Gastroesophageal sphincter (tissue), 4 donors: ENCODE measurements at regions not wholly inside any gene's neighbourhood (a gene's known extent, or its start where the extent isn't known, plus 50 kb on each side); places are given as distances from the start of the nearest gene placed in this dataset.

Experiments
- ATAC-seq: fragments of 150-250 bp; one replicate; pipeline ENCODE4 v1.9.1; 2016; ENCODE audit warnings: mild to moderate bottlenecking, moderate library complexity
- H3K27ac ChIP-seq, 4 donors: fragments of 200-600 bp; sonication (generic) in 3 of 4; 1 replicate in 3 of 4; 2 replicates in 1 of 4; pipeline ENCODE4 v1.5.1; 2016 to 2019
- H3K27me3 ChIP-seq: fragments of 200-600 bp; sonication (generic); one replicate; pipeline ENCODE4 v1.5.1; 2019
- H3K36me3 ChIP-seq, 2 donors: fragments of 200-600 bp; sonication (generic); one replicate each; pipeline ENCODE4 v1.5.1; 2019; ENCODE audit warnings: control low read depth in 1 of 2
- H3K4me1 ChIP-seq, 3 donors: fragments of 200-600 bp; sonication (generic); 1 replicate in 2 of 3; 2 replicates in 1 of 3; pipeline ENCODE4 v1.5.1; 2016 to 2019; ENCODE audit warnings: control low read depth in 2 of 3
- H3K4me3 ChIP-seq, 2 donors: fragments of 200-600 bp; sonication (generic); one replicate each; pipeline ENCODE4 v1.5.1; 2019; ENCODE audit warnings: mild to moderate bottlenecking in 1 of 2, moderate library complexity in 1 of 2
- H3K9me3 ChIP-seq, 3 donors: fragments of 200-600 bp; sonication (generic); one replicate each; pipeline ENCODE4 v1.5.1; 2017 to 2019; ENCODE audit warnings: control low read depth in 2 of 3
- EP300 ChIP-seq: sonication (generic); formaldehyde crosslinking; IDR thresholded peaks from one replicate; pipeline ENCODE4 v1.6.1; 2017; ENCODE audit warnings: antibody characterized with exemption, mild to moderate bottlenecking
- POLR2A ChIP-seq, 2 donors: fragments of 450-650 bp; IDR thresholded peaks; one replicate each; pipeline ENCODE4 v1.6.1; 2017; ENCODE audit warnings: antibody characterized with exemption in 2 of 2, mild to moderate bottlenecking in 2 of 2, moderate library complexity in 1 of 2
- POLR2AphosphoS5 ChIP-seq: sonication (generic); formaldehyde crosslinking; IDR thresholded peaks from one replicate; pipeline ENCODE4 v1.6.1; 2017; ENCODE audit warnings: antibody characterized with exemption
- WGBS, 2 donors: methylation state at CpG; one replicate each; pipeline ENCODE4 v1.1.5; 2018; ENCODE audit warnings: low coverage in 1 of 2; 5-methylcytosine and 5-hydroxymethylcytosine counted together
- TF ChIP-seq, protein P1 (sequence below), 4 experiments: fragments of 200-600 bp in 2 of 4; fragments of 450-650 bp in 2 of 4; sonication (generic) in 1 of 4; IDR thresholded peaks; one replicate each; pipeline ENCODE4 v1.5.1; 2017 to 2019; ENCODE audit warnings: antibody characterized with exemption in 4 of 4, mild to moderate bottlenecking in 2 of 4, moderate library complexity in 2 of 4

DNA sequence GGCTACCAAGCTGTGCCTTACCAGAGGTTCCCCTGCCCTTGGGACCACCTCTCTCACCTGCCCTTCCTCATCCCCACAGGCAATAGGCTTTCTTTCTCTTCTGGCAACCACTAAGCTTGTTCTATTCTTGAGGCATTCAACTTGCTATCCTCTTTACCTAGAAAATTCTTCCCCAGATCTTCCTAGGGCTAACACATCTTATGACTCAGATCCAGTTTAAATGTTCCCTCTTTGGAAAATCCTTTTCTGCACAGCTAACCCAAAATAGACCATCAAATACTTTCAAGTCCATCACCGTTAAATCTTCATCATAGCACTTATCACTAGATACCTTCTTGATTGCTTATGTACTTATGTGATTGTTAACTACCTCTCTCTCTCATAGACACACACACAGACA is 93.7 kb downstream of the ENC1 start:
- Histone ChIP-seq H3K36me3 (no peaks in the 10 kb centered on the region), H3K27ac (no peak overlapping the region), H3K27me3 (no peaks in the 10 kb centered on the region), H3K4me1 (peaks cover 0 to 15% (median 0%) of the 10 kb centered on the region in 3 donors), H3K9me3 (no peaks in the 10 kb centered on the region), H3K4me3 (no peak overlapping the region)
- WGBS, 2 donors, result 61 to 100% methylated on average over 1 of the region's 1 CpG
- ATAC-seq, result no peak
- TF ChIP-seq POLR2AphosphoS5, result no peak
- TF ChIP-seq EP300, result no peak
- TF ChIP-seq, protein P1, sequence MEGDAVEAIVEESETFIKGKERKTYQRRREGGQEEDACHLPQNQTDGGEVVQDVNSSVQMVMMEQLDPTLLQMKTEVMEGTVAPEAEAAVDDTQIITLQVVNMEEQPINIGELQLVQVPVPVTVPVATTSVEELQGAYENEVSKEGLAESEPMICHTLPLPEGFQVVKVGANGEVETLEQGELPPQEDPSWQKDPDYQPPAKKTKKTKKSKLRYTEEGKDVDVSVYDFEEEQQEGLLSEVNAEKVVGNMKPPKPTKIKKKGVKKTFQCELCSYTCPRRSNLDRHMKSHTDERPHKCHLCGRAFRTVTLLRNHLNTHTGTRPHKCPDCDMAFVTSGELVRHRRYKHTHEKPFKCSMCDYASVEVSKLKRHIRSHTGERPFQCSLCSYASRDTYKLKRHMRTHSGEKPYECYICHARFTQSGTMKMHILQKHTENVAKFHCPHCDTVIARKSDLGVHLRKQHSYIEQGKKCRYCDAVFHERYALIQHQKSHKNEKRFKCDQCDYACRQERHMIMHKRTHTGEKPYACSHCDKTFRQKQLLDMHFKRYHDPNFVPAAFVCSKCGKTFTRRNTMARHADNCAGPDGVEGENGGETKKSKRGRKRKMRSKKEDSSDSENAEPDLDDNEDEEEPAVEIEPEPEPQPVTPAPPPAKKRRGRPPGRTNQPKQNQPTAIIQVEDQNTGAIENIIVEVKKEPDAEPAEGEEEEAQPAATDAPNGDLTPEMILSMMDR (IDR thresholded peaks at IDR 0.05), result no peak
- no peak for TF ChIP-seq POLR2A (IDR thresholded peaks at IDR 0.05)

- ATAC-seq, result no peak
- Histone ChIP-seq H3K9me3 (no peaks in the 10 kb centered on the region), H3K4me3 (no peak overlapping the region), H3K4me1 (peaks cover 0 to 29% (median 0%) of the 10 kb centered on the region in 3 donors), H3K36me3 (no peaks in the 10 kb centered on the region), H3K27ac (no peak overlapping the region), H3K27me3 (no peaks in the 10 kb centered on the region)
- TF ChIP-seq POLR2AphosphoS5 (no peak), POLR2A (IDR thresholded peaks at IDR 0.05) (no peak), EP300 (no peak)
- TF ChIP-seq, protein P1 (IDR thresholded peaks at IDR 0.05), result no peak
- WGBS, 2 donors, result 90 to 100% methylated on average over 2 of the region's 2 CpGs
Measured at GRCh38 chr5:74544811-74545210, 95.7 kb downstream of the ENC1 start.

DNA sequence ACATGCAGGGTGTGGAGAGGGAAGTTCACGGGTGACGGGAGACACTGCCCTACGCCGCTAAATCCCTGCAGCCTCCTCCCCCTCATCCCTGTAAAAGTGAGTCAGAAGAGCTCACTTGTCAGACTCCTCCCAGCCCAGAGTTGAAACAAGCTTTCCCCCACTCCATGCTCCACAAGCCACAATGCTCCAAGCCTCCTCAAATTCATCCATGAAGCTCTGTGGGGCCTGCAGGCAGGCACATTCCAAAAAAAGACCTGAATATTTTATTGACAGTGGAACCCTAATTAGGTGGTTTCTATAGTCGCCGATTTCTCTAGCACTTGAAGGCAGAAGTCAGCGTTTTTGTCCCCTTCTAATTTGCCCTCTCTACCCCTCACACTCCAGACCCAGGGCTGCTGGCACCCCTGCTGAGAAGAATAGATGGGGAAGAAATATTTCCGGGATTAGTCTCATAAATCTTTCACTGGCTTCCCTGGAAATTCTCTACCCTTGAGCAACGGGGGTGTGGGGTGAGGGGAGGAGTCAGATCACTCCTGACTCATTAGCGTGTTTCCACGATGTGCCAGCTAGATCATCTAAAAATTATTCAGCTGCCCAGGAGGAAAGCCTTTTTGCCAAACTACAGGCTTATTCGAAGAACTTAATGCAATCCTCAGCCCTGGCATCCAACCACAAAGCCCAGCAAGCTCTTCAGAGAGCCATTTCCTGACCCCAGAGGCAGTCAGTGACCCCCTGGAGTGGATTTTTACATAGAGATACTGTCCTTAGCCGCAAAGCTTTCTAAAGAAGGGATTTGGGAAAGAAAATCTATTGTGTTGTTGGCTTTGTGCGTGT is 97.1 kb downstream of the ENC1 start:
- TF ChIP-seq, protein P1 (IDR thresholded peaks at IDR 0.05), result no peak
- TF ChIP-seq EP300 (no peak), POLR2A (IDR thresholded peaks at IDR 0.05) (no peak), POLR2AphosphoS5 (peak; percentile 77)
- no peak for ATAC-seq
- H3K4me1 ChIP-seq, result peaks cover 0 to 33% (median 0%) of the 10 kb centered on the region in 3 donors
- H3K36me3 ChIP-seq, result no peaks in the 10 kb centered on the region
- H3K9me3 ChIP-seq, result no peaks in the 10 kb centered on the region
- WGBS, 2 donors, result 34 to 42% methylated on average over 11 to 12 of the region's 14 CpGs
- no peak overlapping the region for H3K4me3 ChIP-seq
- no peaks in the 10 kb centered on the region for H3K27me3 ChIP-seq
- peak overlapping the region in 2 of 4 donors; percentile 27 to 47 for H3K27ac ChIP-seq

DNA sequence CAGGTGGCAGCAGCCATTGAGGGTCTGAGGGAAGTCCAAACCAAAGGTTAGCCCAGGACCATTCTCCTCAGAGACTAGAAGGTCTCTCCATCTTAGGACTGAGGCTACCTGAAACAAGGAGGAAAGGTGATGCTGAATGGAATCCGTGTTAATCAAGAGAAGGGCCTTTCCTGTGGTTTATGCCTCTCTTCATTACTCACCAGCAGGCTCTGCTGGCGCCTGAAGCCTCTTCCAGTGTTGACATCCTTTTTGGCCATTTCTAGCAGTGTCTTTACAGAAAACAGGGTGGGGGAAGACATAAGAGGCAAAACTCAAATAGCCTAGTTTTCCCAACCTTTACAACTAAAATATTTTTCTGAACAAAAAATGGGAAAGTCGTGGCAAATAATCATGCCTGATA is 98.0 kb downstream of the ENC1 start:
- no peak overlapping the region for H3K27ac ChIP-seq
- ATAC-seq, result no peak
- H3K4me3 ChIP-seq, result no peak overlapping the region
- H3K4me1 ChIP-seq, result peaks cover 0 to 42% (median 0%) of the 10 kb centered on the region in 3 donors
- TF ChIP-seq, protein P1 (IDR thresholded peaks at IDR 0.05), result no peak
- TF ChIP-seq POLR2A (IDR thresholded peaks at IDR 0.05) (no peak), EP300 (no peak), POLR2AphosphoS5 (no peak)
- H3K27me3 ChIP-seq, result no peaks in the 10 kb centered on the region
- no peaks in the 10 kb centered on the region for H3K36me3 ChIP-seq
- 78 to 100% methylated on average over 2 of the region's 3 CpGs for WGBS, 2 donors
- no peaks in the 10 kb centered on the region for H3K9me3 ChIP-seq

- Histone ChIP-seq H3K4me1 (peaks cover 0 to 50% (median 0%) of the 10 kb centered on the region in 3 donors), H3K9me3 (no peaks in the 10 kb centered on the region), H3K36me3 (no peaks in the 10 kb centered on the region), H3K4me3 (no peak overlapping the region), H3K27ac (no peak overlapping the region), H3K27me3 (no peaks in the 10 kb centered on the region)
- TF ChIP-seq POLR2AphosphoS5 (no peak), POLR2A (IDR thresholded peaks at IDR 0.05) (no peak), EP300 (no peak)
- TF ChIP-seq, protein P1 (IDR thresholded peaks at IDR 0.05), result no peak
- 27 to 30% methylated on average over 1 of the region's 1 CpG for WGBS, 2 donors
- ATAC-seq, result no peak
Measured at GRCh38 chr5:74541381-74541781, 99.1 kb downstream of the ENC1 start.
